MM.1S (cell line): ENCODE measurements at regions not wholly inside any gene's neighbourhood (a gene's known extent, or its start where the extent isn't known, plus 50 kb on each side); places are given as distances from the start of the nearest gene placed in this dataset.

Experiments
- DNase-seq: peaks from one replicate; pipeline ENCODE4 v3.0.0-alpha.2; 2015
- H2AFZ ChIP-seq: fragments of 300-600 bp; sonication (generic); 2 replicates; pipeline ENCODE4 v1.6.0; 2016; ENCODE audit warnings: antibody characterized with exemption, low read length
- H3F3A ChIP-seq: fragments of 300-600 bp; sonication (generic); 2 replicates; pipeline ENCODE4 v1.6.1; 2016; ENCODE audit warnings: mild to moderate bottlenecking, antibody characterized with exemption, low read length, moderate library complexity, mixed read lengths; ENCODE audit not compliant: insufficient read depth
- H3K27ac ChIP-seq: fragments of 300-600 bp; sonication (generic); 2 replicates; pipeline ENCODE4 v1.5.1; 2016; ENCODE audit warnings: mild to moderate bottlenecking, low read length
- H3K27me3 ChIP-seq: fragments of 300-600 bp; sonication (generic); replicated peaks from 2 replicates; pipeline ENCODE4 v1.6.0; 2016; ENCODE audit warnings: low read length; ENCODE audit not compliant: insufficient read depth
- H3K36me3 ChIP-seq: fragments of 300-600 bp; sonication (generic); replicated peaks from 2 replicates; pipeline ENCODE4 v1.6.1; 2016; ENCODE audit warnings: mild to moderate bottlenecking, low read length, mixed read lengths; ENCODE audit not compliant: insufficient read depth
- H3K4me1 ChIP-seq: fragments of 300-600 bp; sonication (generic); 2 replicates; pipeline ENCODE4 v1.6.1; 2016; ENCODE audit warnings: low read length, mixed read lengths
- H3K4me2 ChIP-seq: fragments of 300-600 bp; sonication (generic); 2 replicates; pipeline ENCODE4 v1.6.0; 2016; ENCODE audit warnings: low read depth, low read length
- H3K4me3 ChIP-seq: fragments of 300-600 bp; sonication (generic); 2 replicates; pipeline ENCODE4 v1.5.1; 2016; ENCODE audit warnings: low read length, mixed read lengths
- H3K79me2 ChIP-seq: fragments of 300-600 bp; sonication (generic); 2 replicates; pipeline ENCODE4 v1.6.1; 2016; ENCODE audit warnings: mixed run types, low read length, mixed read lengths
- H3K9ac ChIP-seq: fragments of 300-600 bp; sonication (generic); 2 replicates; pipeline ENCODE4 v1.6.1; 2016; ENCODE audit warnings: low read length, mixed read lengths
- H3K9me2 ChIP-seq: fragments of 300-600 bp; sonication (generic); replicated peaks from 2 replicates; pipeline ENCODE4 v1.6.1; 2016; ENCODE audit warnings: mild to moderate bottlenecking, low read length, mixed read lengths; ENCODE audit not compliant: insufficient read depth
- H3K9me3 ChIP-seq: fragments of 300-600 bp; sonication (generic); replicated peaks from 2 replicates; pipeline ENCODE4 v1.6.1; 2016; ENCODE audit warnings: mild to moderate bottlenecking, low read length, mixed read lengths; ENCODE audit not compliant: insufficient read depth
- H4K20me1 ChIP-seq: fragments of 300-600 bp; sonication (generic); 2 replicates; pipeline ENCODE4 v1.6.1; 2016; ENCODE audit warnings: mild to moderate bottlenecking, low read length, moderate library complexity, mixed read lengths; ENCODE audit not compliant: insufficient read depth
- CTCF ChIP-seq: fragments of 300-600 bp; sonication (generic); IDR thresholded peaks from 2 replicates; pipeline ENCODE4 v1.5.1; 2016; ENCODE audit warnings: antibody characterized with exemption, low read length, mixed read lengths
- EZH2 ChIP-seq: fragments of 300-600 bp; sonication (generic); optimal IDR thresholded peaks from 2 replicates; pipeline ENCODE3; 2017; ENCODE audit warnings: low read depth, mild to moderate bottlenecking, antibody characterized with exemption, low read length, mixed read lengths
- EZH2phosphoT487 ChIP-seq: fragments of 300-600 bp; sonication (generic); IDR thresholded peaks from 2 replicates; pipeline ENCODE4 v1.6.1; 2018; ENCODE audit warnings: antibody characterized with exemption, low read length

GRCh38 chr12:70994217-70994788 is 73.8 kb upstream of the PTPRR start:
- H3K4me2 ChIP-seq: no peak overlapping the region
- DNase-seq: no peak
- no peaks in the 10 kb centered on the region for H3K27me3 ChIP-seq

GRCh38 chr12:70989232-70989631 is 68.7 kb upstream of the PTPRR start:
- no peak overlapping the region for H3K27ac ChIP-seq
- no peak for TF ChIP-seq EZH2
- no peak for TF ChIP-seq EZH2phosphoT487
- no peak for TF ChIP-seq CTCF

More at GRCh38 chr12:70994217-70994788, 73.8 kb upstream of the PTPRR start:
- TF ChIP-seq EZH2phosphoT487 (no peak), EZH2 (no peak), CTCF (no peak)
- H3K9me3 ChIP-seq: no peaks in the 10 kb centered on the region
- H3K9me2 ChIP-seq: no peaks in the 10 kb centered on the region
- H3K79me2 ChIP-seq: no peaks in the 10 kb centered on the region
- no peaks in the 10 kb centered on the region for H3F3A ChIP-seq
- H3K4me1 ChIP-seq: no peaks in the 10 kb centered on the region
- H3K9ac ChIP-seq: no peak overlapping the region
- no peak overlapping the region for H2AFZ ChIP-seq
- H3K4me3 ChIP-seq: no peak overlapping the region
- H3K36me3 ChIP-seq: no peaks in the 10 kb centered on the region
- H4K20me1 ChIP-seq: no peaks in the 10 kb centered on the region
- no peak overlapping the region for H3K27ac ChIP-seq

GRCh38 chr12:70985850-70986249 is 65.3 kb upstream of the PTPRR start:
- Histone ChIP-seq H2AFZ (no peak overlapping the region), H3K9ac (no peak overlapping the region), H3K27ac (no peak overlapping the region), H3K4me3 (no peak overlapping the region), H3K4me1 (no peaks in the 10 kb centered on the region), H3K79me2 (no peaks in the 10 kb centered on the region), H4K20me1 (no peaks in the 10 kb centered on the region), H3K9me2 (no peaks in the 10 kb centered on the region), H3K4me2 (no peak overlapping the region), H3K9me3 (no peaks in the 10 kb centered on the region), H3K36me3 (no peaks in the 10 kb centered on the region), H3F3A (no peaks in the 10 kb centered on the region), H3K27me3 (no peaks in the 10 kb centered on the region)
- DNase-seq: no peak
- no peak for TF ChIP-seq EZH2phosphoT487
- no peak for TF ChIP-seq CTCF
- no peak for TF ChIP-seq EZH2

More at GRCh38 chr12:70989232-70989631, 68.7 kb upstream of the PTPRR start:
- H3K9me3 ChIP-seq: no peaks in the 10 kb centered on the region
- H2AFZ ChIP-seq: no peak overlapping the region
- no peaks in the 10 kb centered on the region for H3K79me2 ChIP-seq
- H3F3A ChIP-seq: no peaks in the 10 kb centered on the region
- no peaks in the 10 kb centered on the region for H4K20me1 ChIP-seq
- H3K9ac ChIP-seq: no peak overlapping the region
- H3K4me1 ChIP-seq: no peaks in the 10 kb centered on the region
- no peaks in the 10 kb centered on the region for H3K36me3 ChIP-seq
- no peak for DNase-seq
- H3K4me2 ChIP-seq: no peak overlapping the region
- H3K27me3 ChIP-seq: no peaks in the 10 kb centered on the region
- no peaks in the 10 kb centered on the region for H3K9me2 ChIP-seq
- H3K4me3 ChIP-seq: no peak overlapping the region
